Loucy (cell line): ENCODE measurements at regions not wholly inside any gene's neighbourhood (a gene's known extent, or its start where the extent isn't known, plus 50 kb on each side); places are given as distances from the start of the nearest gene placed in this dataset.

ENCODE experiments used
- CTCF ChIP-seq: fragments of 200-600 bp; sonication (generic); conservative IDR thresholded peaks from 2 replicates; pipeline ENCODE4 v1.5.1; 2014; ENCODE audit warnings: mild to moderate bottlenecking, antibody characterized with exemption, low read length
- EZH2phosphoT487 ChIP-seq: fragments of 200-600 bp; IDR thresholded peaks from 2 replicates; pipeline ENCODE4 v1.6.1; 2018; ENCODE audit warnings: antibody characterized with exemption, mild to moderate bottlenecking, moderate library complexity, borderline replicate concordance

GRCh38 chr12:127193341-127193740, 1073.6 kb upstream of the TMEM132C start:
- TF ChIP-seq CTCF = no peak
- no peak for TF ChIP-seq EZH2phosphoT487
